Nephron (organoid): ENCODE measurements at regions not wholly inside any gene's neighbourhood (a gene's known extent, or its start where the extent isn't known, plus 50 kb on each side); places are given as distances from the start of the nearest gene placed in this dataset.

Source experiments
- H3K27ac Mint-ChIP-seq, 3 experiments: 2 replicates each; pipeline ENCODE4 v1.8.0; 2020; ENCODE audit warnings: mixed read lengths in 3 of 3, mild to moderate bottlenecking in 2 of 3, moderate library complexity in 1 of 3
- H3K27me3 Mint-ChIP-seq: 2 replicates; pipeline ENCODE4 v1.8.0; 2021; ENCODE audit warnings: low read depth, mild to moderate bottlenecking, moderate library complexity, mixed read lengths
- H3K36me3 Mint-ChIP-seq: 2 replicates; pipeline ENCODE4 v1.8.0; 2020; ENCODE audit warnings: low read depth, mixed read lengths
- H3K4me1 Mint-ChIP-seq: 2 replicates; pipeline ENCODE4 v1.8.0; 2020; ENCODE audit warnings: mixed read lengths
- H3K4me3 Mint-ChIP-seq, 3 experiments: 2 replicates each; pipeline ENCODE4 v1.8.0; 2020; ENCODE audit warnings: mild to moderate bottlenecking in 3 of 3, mixed read lengths in 3 of 3, moderate library complexity in 2 of 3
- H3K9me3 Mint-ChIP-seq: 2 replicates; pipeline ENCODE4 v1.8.0; 2020; ENCODE audit warnings: mixed read lengths
- CTCF ChIP-seq, 3 experiments: fragments of 200-600 bp; sonication (generic); IDR thresholded peaks; one replicate each; pipeline ENCODE4 v1.5.0; 2021; ENCODE audit warnings: antibody characterized with exemption in 3 of 3; ENCODE audit not compliant: unreplicated experiment in 3 of 3

GRCh38 chr4:131509521-131509920 is 1639.6 kb upstream of the PCDH10 start:
- TF ChIP-seq CTCF (IDR thresholded peaks at IDR 0.05; ENCODE audit: unreplicated experiment in 3 of 3): no peak
- Mint-ChIP-seq H3K4me3 (no peak overlapping the region), H3K4me1 (no peaks in the 10 kb centered on the region), H3K9me3 (no peaks in the 10 kb centered on the region), H3K27ac (no peak overlapping the region), H3K36me3 (no peaks in the 10 kb centered on the region), H3K27me3 (no peaks in the 10 kb centered on the region)

- TF ChIP-seq CTCF (IDR thresholded peaks at IDR 0.05; ENCODE audit: unreplicated experiment in 3 of 3): no peak
- no peak overlapping the region for H3K4me3 Mint-ChIP-seq
- H3K36me3 Mint-ChIP-seq: no peaks in the 10 kb centered on the region
Measured at GRCh38 chr4:131526686-131527085, 1622.4 kb upstream of the PCDH10 start.

GRCh38 chr4:131531087-131531486 is 1618.0 kb upstream of the PCDH10 start:
- TF ChIP-seq CTCF (IDR thresholded peaks at IDR 0.05; ENCODE audit: unreplicated experiment in 3 of 3): no peak
- no peaks in the 10 kb centered on the region for H3K4me1 Mint-ChIP-seq
- no peaks in the 10 kb centered on the region for H3K27me3 Mint-ChIP-seq
- H3K36me3 Mint-ChIP-seq: no peaks in the 10 kb centered on the region
- no peak overlapping the region for H3K27ac Mint-ChIP-seq
- H3K4me3 Mint-ChIP-seq: no peak overlapping the region
- no peaks in the 10 kb centered on the region for H3K9me3 Mint-ChIP-seq

More at GRCh38 chr4:131526686-131527085, 1622.4 kb upstream of the PCDH10 start:
- Mint-ChIP-seq H3K27me3 (no peaks in the 10 kb centered on the region), H3K9me3 (no peaks in the 10 kb centered on the region), H3K4me1 (no peaks in the 10 kb centered on the region), H3K27ac (peak overlapping the region; percentile 13 to 78 (median 75))

GRCh38 chr4:131534944-131535645 is 1614.0 kb upstream of the PCDH10 start:
- Mint-ChIP-seq H3K27me3 (no peaks in the 10 kb centered on the region), H3K4me3 (no peak overlapping the region), H3K4me1 (no peaks in the 10 kb centered on the region), H3K36me3 (no peaks in the 10 kb centered on the region), H3K9me3 (no peaks in the 10 kb centered on the region), H3K27ac (peak overlapping the region; percentile 40 to 83 (median 47))
- TF ChIP-seq CTCF (IDR thresholded peaks at IDR 0.05; ENCODE audit: unreplicated experiment in 3 of 3): no peak

GRCh38 chr4:131540256-131540655 is 1608.8 kb upstream of the PCDH10 start:
- H3K36me3 Mint-ChIP-seq: no peaks in the 10 kb centered on the region
- no peaks in the 10 kb centered on the region for H3K4me1 Mint-ChIP-seq
- no peaks in the 10 kb centered on the region for H3K27me3 Mint-ChIP-seq
- no peaks in the 10 kb centered on the region for H3K9me3 Mint-ChIP-seq
- no peak for TF ChIP-seq CTCF (IDR thresholded peaks at IDR 0.05; ENCODE audit: unreplicated experiment in 3 of 3)
- no peak overlapping the region for H3K27ac Mint-ChIP-seq
- no peak overlapping the region for H3K4me3 Mint-ChIP-seq

- H3K36me3 Mint-ChIP-seq: no peaks in the 10 kb centered on the region
- no peak overlapping the region for H3K4me3 Mint-ChIP-seq
- no peaks in the 10 kb centered on the region for H3K9me3 Mint-ChIP-seq
- H3K27ac Mint-ChIP-seq: no peak overlapping the region
- H3K27me3 Mint-ChIP-seq: no peaks in the 10 kb centered on the region
- TF ChIP-seq CTCF (IDR thresholded peaks at IDR 0.05; ENCODE audit: unreplicated experiment in 3 of 3): no peak
- H3K4me1 Mint-ChIP-seq: no peaks in the 10 kb centered on the region
Measured at GRCh38 chr4:131547506-131547981, 1601.5 kb upstream of the PCDH10 start.
